Aorta (tissue), 5 donors: ENCODE measurements at regions not wholly inside any gene's neighbourhood (a gene's known extent, or its start where the extent isn't known, plus 50 kb on each side); places are given as distances from the start of the nearest gene placed in this dataset.

Experiments used
- ATAC-seq: fragments of 200-7000 bp; cut with Tn5 transposase; one replicate; pipeline ENCODE4 v1.9.1; 2022; ENCODE audit warnings: moderate library complexity; ENCODE audit not compliant: low FRiP score
- DNase-seq, 2 donors: peaks; one replicate each; pipeline ENCODE4 v3.0.0-alpha.2; 2020
- H3K27ac ChIP-seq, 2 donors: one replicate each; pipeline ENCODE4 v1.5.1; 2013; ENCODE audit warnings: low read length in 2 of 2, mild to moderate bottlenecking in 2 of 2, moderate library complexity in 2 of 2, control low read depth in 1 of 2, inconsistent platforms in 1 of 2, low read depth in 1 of 2
- H3K27me3 ChIP-seq, 2 donors: one replicate each; pipeline ENCODE4 v1.6.1; 2013; ENCODE audit warnings: control low read depth in 1 of 2, low read length in 1 of 2, mild to moderate bottlenecking in 1 of 2, moderate library complexity in 1 of 2; ENCODE audit not compliant: insufficient read depth in 2 of 2, control insufficient read depth in 1 of 2
- H3K36me3 ChIP-seq, 2 donors: one replicate each; pipeline ENCODE4 v1.6.1; 2013; ENCODE audit warnings: control low read depth in 1 of 2, low read length in 1 of 2, mild to moderate bottlenecking in 1 of 2; ENCODE audit not compliant: insufficient read depth in 2 of 2, control insufficient read depth in 1 of 2
- H3K4me1 ChIP-seq, 2 donors: one replicate each; pipeline ENCODE4 v1.6.1; 2013; ENCODE audit warnings: low read length in 2 of 2, control low read depth in 1 of 2, mild to moderate bottlenecking in 1 of 2, moderate library complexity in 1 of 2; ENCODE audit not compliant: insufficient read depth in 2 of 2, control insufficient read depth in 1 of 2
- H3K4me3 ChIP-seq, 2 donors: one replicate each; pipeline ENCODE4 v1.5.1; 2013; ENCODE audit warnings: low read length in 2 of 2, control low read depth in 1 of 2, mild to moderate bottlenecking in 1 of 2
- H3K9me3 ChIP-seq: one replicate; pipeline ENCODE4 v1.6.1; 2013; ENCODE audit warnings: mild to moderate bottlenecking, low read length; ENCODE audit not compliant: control insufficient read depth
- WGBS, 2 donors: extraction: QIAGEN DNeasy Blood & Tissue Kit; methylation state at CpG; one replicate each; pipeline ENCODE4 v1.1.7; 2013; 5-methylcytosine and 5-hydroxymethylcytosine counted together
- intact Hi-C, 2 donors: fragments of 100-400 bp; cut with DNase I; formaldehyde crosslinking; loops; one replicate each; pipeline versions ENCODE4 v1.14.2 to v1.15.0; 2022
- donor health status: healthy with polysubstance abuse.
- donor health status: Bipolar disorder and iron deficiency.
- donor health status: DM: no; HTN: no; CAD: no.
- donor health status: DM: no; HTN: no; CAD: no.
- donor health status: DM: yes; HTN: yes; CAD: no.

- H3K9me3 ChIP-seq, result no peaks in the 10 kb centered on the region
- H3K27ac ChIP-seq, result no peak overlapping the region
- DNase-seq (no peak), ATAC-seq (no peak)
- no peaks in the 10 kb centered on the region for H3K4me1 ChIP-seq
- no peaks in the 10 kb centered on the region for H3K36me3 ChIP-seq
- intact Hi-C loops, result no loop called here
- H3K4me3 ChIP-seq, result no peak overlapping the region
- 55 to 60% methylated on average over 3 of the region's 3 CpGs for WGBS, 2 donors
- no peaks in the 10 kb centered on the region for H3K27me3 ChIP-seq
Observed at GRCh38 chr19:28221736-28222135, 991.2 kb downstream of the UQCRFS1 start.

DNA sequence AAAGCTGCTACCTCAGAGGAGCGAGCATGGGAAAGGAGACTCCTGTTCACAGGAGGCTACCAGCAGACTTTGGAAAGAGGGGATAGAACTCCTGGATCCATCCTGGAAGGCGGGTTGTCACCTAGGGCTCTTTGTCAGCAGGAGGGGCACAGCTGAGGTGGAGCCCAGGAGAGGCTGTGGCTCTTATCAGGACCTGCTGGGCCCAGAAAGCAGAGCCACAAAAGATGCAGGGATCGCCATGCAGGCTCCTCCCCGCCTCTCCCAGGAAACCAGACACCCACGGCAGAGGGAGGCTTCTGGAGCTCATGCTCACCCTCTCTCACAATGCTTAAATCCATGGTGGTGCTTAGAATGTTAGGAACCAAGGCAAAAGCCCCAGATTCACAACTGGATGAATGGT is 994.2 kb downstream of the UQCRFS1 start:
- ATAC-seq (no peak), DNase-seq (no peak)
- H3K27me3 ChIP-seq, result no peaks in the 10 kb centered on the region
- H3K36me3 ChIP-seq, result no peaks in the 10 kb centered on the region
- 33 to 50% methylated on average over 5 of the region's 5 CpGs for WGBS, 2 donors
- intact Hi-C loops, result no loop called here
- no peaks in the 10 kb centered on the region for H3K4me1 ChIP-seq
- no peak overlapping the region for H3K27ac ChIP-seq
- H3K9me3 ChIP-seq, result no peaks in the 10 kb centered on the region
- H3K4me3 ChIP-seq, result no peak overlapping the region

DNA sequence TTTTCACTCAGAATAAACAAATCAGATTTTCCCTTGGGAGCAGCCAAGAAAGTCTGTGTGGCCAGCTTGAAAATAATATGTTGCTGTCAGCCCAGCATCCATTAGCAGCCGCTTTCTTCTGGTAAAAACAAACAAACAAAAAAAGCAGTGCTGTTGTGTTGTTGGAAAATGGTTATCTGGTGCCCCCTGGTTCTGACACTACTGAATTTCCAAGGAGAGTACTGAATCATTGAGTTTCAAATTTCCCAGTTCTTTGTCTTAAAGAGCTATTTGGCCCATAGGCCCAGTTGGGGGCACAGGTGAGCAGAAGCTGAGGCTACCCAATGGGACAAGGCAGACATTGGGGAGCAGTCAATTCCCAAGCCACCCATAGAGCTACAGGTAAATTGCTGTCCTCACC is 995.9 kb downstream of the UQCRFS1 start:
- intact Hi-C loops, result no loop called here
- no peaks in the 10 kb centered on the region for H3K9me3 ChIP-seq
- DNase-seq (no peak), ATAC-seq (no peak)
- no peak overlapping the region for H3K4me3 ChIP-seq
- no peaks in the 10 kb centered on the region for H3K4me1 ChIP-seq
- H3K27ac ChIP-seq, result no peak overlapping the region
- WGBS, 2 donors, result 3 to 10% methylated on average over 1 of the region's 1 CpG
- H3K36me3 ChIP-seq, result no peaks in the 10 kb centered on the region
- H3K27me3 ChIP-seq, result no peaks in the 10 kb centered on the region

DNA sequence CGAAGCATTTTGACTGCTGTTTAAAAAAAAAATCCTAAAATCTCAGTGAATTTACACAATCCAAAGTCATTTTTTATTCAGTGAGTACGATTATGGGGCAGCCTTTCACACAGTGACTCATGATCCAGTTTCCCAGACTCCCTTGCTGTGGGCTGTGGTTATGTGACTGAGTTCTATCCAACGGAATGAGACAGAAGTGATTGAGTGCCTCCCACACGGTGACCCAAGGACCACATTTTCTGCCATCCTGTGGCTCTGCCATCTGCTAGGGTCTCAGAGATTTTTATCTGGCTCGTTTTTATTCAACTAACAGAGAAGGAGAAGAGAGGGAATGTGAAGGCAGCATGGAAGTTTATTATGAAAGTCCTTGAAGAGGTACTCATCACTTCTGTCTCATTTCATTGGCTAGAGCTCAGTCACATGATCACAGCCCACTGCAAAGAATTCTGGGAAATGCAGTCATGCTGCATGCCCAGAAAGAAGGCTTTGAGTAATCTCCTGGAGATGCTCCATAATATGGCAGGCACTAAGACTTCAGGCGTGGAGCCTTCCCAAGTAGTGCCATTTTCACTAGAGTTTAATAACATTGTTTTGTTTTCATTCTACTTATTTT is 999.4 kb downstream of the UQCRFS1 start:
- Histone ChIP-seq H3K4me1 (no peaks in the 10 kb centered on the region), H3K4me3 (no peak overlapping the region), H3K27me3 (no peaks in the 10 kb centered on the region), H3K27ac (no peak overlapping the region), H3K36me3 (no peaks in the 10 kb centered on the region), H3K9me3 (peaks cover 2% of the 10 kb centered on the region)
- WGBS, 2 donors, result 30 to 37% methylated on average over 6 of the region's 6 CpGs
- intact Hi-C loops, result no loop called here
- ATAC-seq (no peak), DNase-seq (no peak)

DNA sequence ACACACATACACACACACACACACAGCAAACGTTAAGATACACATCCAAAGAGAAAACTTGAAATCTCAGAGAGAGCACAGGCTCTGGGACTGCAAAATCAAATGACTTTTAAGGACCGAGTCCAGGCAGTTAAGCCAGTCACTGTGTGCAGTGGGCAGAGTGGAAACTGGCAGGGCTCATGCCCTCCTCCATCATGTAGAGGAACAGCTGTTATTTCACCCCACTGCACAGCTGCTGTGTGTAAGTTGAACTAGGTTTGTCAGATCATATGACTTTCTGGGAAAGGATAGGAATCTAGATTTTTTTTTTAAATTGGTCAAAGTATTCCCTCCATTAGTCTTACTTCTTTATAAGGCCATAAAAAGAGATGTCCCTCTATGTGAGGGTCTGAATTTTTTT is 1002.1 kb downstream of the UQCRFS1 start:
- Histone ChIP-seq H3K27me3 (no peaks in the 10 kb centered on the region), H3K9me3 (peaks cover 2% of the 10 kb centered on the region), H3K4me1 (no peaks in the 10 kb centered on the region), H3K27ac (no peak overlapping the region), H3K4me3 (no peak overlapping the region), H3K36me3 (no peaks in the 10 kb centered on the region)
- no peak for ATAC-seq
- intact Hi-C loops, result no loop called here
- no peak for DNase-seq
- 54 to 66% methylated on average over 2 of the region's 2 CpGs for WGBS, 2 donors

- Histone ChIP-seq H3K9me3 (peaks cover 2% of the 10 kb centered on the region), H3K4me1 (no peaks in the 10 kb centered on the region), H3K27ac (no peak overlapping the region), H3K4me3 (no peak overlapping the region), H3K27me3 (no peaks in the 10 kb centered on the region), H3K36me3 (no peaks in the 10 kb centered on the region)
- WGBS, 2 donors, result 79 to 81% methylated on average over 10 of the region's 10 CpGs
- intact Hi-C loops, result no loop called here
- ATAC-seq (no peak), DNase-seq (no peak)
Observed at GRCh38 chr19:28208745-28209144, 1004.2 kb downstream of the UQCRFS1 start.

DNA sequence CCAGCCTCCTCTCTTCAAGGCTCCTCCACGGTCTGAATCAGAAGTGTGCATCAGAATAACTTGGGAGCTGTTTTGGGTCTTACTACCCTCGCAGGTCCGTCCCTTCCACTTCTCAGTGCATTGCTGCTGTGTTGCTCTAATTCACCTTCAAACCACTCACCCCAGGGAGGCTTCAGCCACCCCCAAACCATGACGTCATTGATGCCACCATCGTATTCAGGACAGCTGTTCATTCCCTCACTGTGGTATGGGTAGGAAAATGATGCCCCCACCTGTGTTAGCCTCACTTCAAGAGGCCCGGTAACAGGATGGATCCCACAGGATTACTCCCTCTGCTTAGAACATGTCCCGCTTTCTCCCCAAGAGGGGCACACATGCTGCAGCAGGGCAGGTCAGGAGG is 1005.7 kb downstream of the UQCRFS1 start:
- no peak for DNase-seq
- no peak for ATAC-seq
- intact Hi-C loops, result no loop called here
- Histone ChIP-seq H3K27me3 (no peaks in the 10 kb centered on the region), H3K4me1 (no peaks in the 10 kb centered on the region), H3K4me3 (no peak overlapping the region), H3K36me3 (no peaks in the 10 kb centered on the region), H3K27ac (no peak overlapping the region), H3K9me3 (peaks cover 2% of the 10 kb centered on the region)
- WGBS, 2 donors, result 72 to 75% methylated on average over 7 of the region's 7 CpGs

- intact Hi-C loops, result no loop called here
- Histone ChIP-seq H3K4me1 (no peaks in the 10 kb centered on the region), H3K27ac (no peak overlapping the region), H3K9me3 (no peaks in the 10 kb centered on the region), H3K36me3 (no peaks in the 10 kb centered on the region), H3K27me3 (no peaks in the 10 kb centered on the region), H3K4me3 (no peak overlapping the region)
- no peak for DNase-seq
- 87 to 90% methylated on average over 5 of the region's 5 CpGs for WGBS, 2 donors
- no peak for ATAC-seq
Observed at GRCh38 chr19:28201462-28201943, 1011.4 kb downstream of the UQCRFS1 start.

- no peaks in the 10 kb centered on the region for H3K27me3 ChIP-seq
- no peaks in the 10 kb centered on the region for H3K9me3 ChIP-seq
- H3K4me3 ChIP-seq, result no peak overlapping the region
- H3K27ac ChIP-seq, result no peak overlapping the region
- intact Hi-C loops, result no loop called here
- H3K36me3 ChIP-seq, result no peaks in the 10 kb centered on the region
- no peak for ATAC-seq
- no peak for DNase-seq
- 78 to 83% methylated on average over 6 of the region's 6 CpGs for WGBS, 2 donors
- no peaks in the 10 kb centered on the region for H3K4me1 ChIP-seq
Observed at GRCh38 chr19:28199323-28199722, 1013.6 kb downstream of the UQCRFS1 start.
